NCI-H2081 treated with DMSO at 0.1 percent for 48 hours (cell line): ENCODE measurements at regions not wholly inside any gene's neighbourhood (a gene's known extent, or its start where the extent isn't known, plus 50 kb on each side); places are given as distances from the start of the nearest gene placed in this dataset.

ENCODE experiments used
- DNase-seq: peaks from one replicate; lab custom pipeline; 2025; lab: John Stamatoyannopoulos, UW

GRCh38 chr4:32427566-32427965, 1707.4 kb downstream of the PCDH7 start:
- DNase-seq = no peak

GRCh38 chr4:32429151-32429550, 1709.0 kb downstream of the PCDH7 start:
- DNase-seq = no peak

- DNase-seq = no peak
Measured at GRCh38 chr4:32435308-32435707, 1715.1 kb downstream of the PCDH7 start.

- no peak for DNase-seq
Measured at GRCh38 chr4:32436816-32437215, 1716.6 kb downstream of the PCDH7 start.

- DNase-seq = no peak
Measured at GRCh38 chr4:32440391-32440790, 1720.2 kb downstream of the PCDH7 start.

- no peak for DNase-seq
Measured at GRCh38 chr4:32454482-32454881, 1734.3 kb downstream of the PCDH7 start.

GRCh38 chr4:32455231-32455630, 1735.1 kb downstream of the PCDH7 start:
- DNase-seq = no peak

- no peak for DNase-seq
Measured at GRCh38 chr4:32460972-32461371, 1740.8 kb downstream of the PCDH7 start.

GRCh38 chr4:32462944-32463343, 1742.8 kb downstream of the PCDH7 start:
- no peak for DNase-seq

- DNase-seq = no peak
Measured at GRCh38 chr4:32470087-32470585, 1750.0 kb downstream of the PCDH7 start.

- no peak for DNase-seq
Measured at GRCh38 chr4:32472918-32473317, 1752.7 kb downstream of the PCDH7 start.

GRCh38 chr4:32475710-32476109, 1755.5 kb downstream of the PCDH7 start:
- DNase-seq = no peak

GRCh38 chr4:32477518-32477917, 1757.3 kb downstream of the PCDH7 start:
- no peak for DNase-seq

- DNase-seq = no peak
Measured at GRCh38 chr4:32485956-32486355, 1765.8 kb downstream of the PCDH7 start.

- DNase-seq = no peak
Measured at GRCh38 chr4:32488690-32489089, 1768.5 kb downstream of the PCDH7 start.

GRCh38 chr4:32499171-32499570, 1779.0 kb downstream of the PCDH7 start:
- DNase-seq = no peak

- DNase-seq = no peak
Measured at GRCh38 chr4:32503241-32503640, 1783.1 kb downstream of the PCDH7 start.

- DNase-seq = no peak
Measured at GRCh38 chr4:32506067-32506466, 1785.9 kb downstream of the PCDH7 start.

GRCh38 chr4:32519060-32519459, 1798.9 kb downstream of the PCDH7 start:
- DNase-seq = no peak

GRCh38 chr4:32525420-32525819, 1805.3 kb downstream of the PCDH7 start:
- no peak for DNase-seq

GRCh38 chr4:32544846-32545245, 1824.7 kb downstream of the PCDH7 start:
- no peak for DNase-seq

GRCh38 chr4:32551943-32552342, 1831.8 kb downstream of the PCDH7 start:
- DNase-seq = peak; percentile 48

- no peak for DNase-seq
Measured at GRCh38 chr4:32560306-32560705, 1840.1 kb downstream of the PCDH7 start.

GRCh38 chr4:32562010-32562409, 1841.8 kb downstream of the PCDH7 start:
- no peak for DNase-seq

GRCh38 chr4:32564626-32565025, 1844.5 kb downstream of the PCDH7 start:
- no peak for DNase-seq
